GM21737 (cell line): ENCODE measurements at regions not wholly inside any gene's neighbourhood (a gene's known extent, or its start where the extent isn't known, plus 50 kb on each side); places are given as distances from the start of the nearest gene placed in this dataset.

Experiments used
- ATAC-seq: cut with Tn5 transposase; IDR thresholded peaks from one replicate; pipeline ENCODE4 v1.9.1; 2021; ENCODE audit warnings: mild to moderate bottlenecking, moderate library complexity; ENCODE audit not compliant: unreplicated experiment

GRCh38 chr10:25661632-25662031 is 272.4 kb upstream of the MYO3A start:
- ATAC-seq = no peak

- no peak for ATAC-seq
Measured at GRCh38 chr10:25666276-25666675, 267.8 kb upstream of the MYO3A start.

GRCh38 chr10:25675204-25675603 is 258.8 kb upstream of the MYO3A start:
- no peak for ATAC-seq

GRCh38 chr10:25675615-25676014 is 258.4 kb upstream of the MYO3A start:
- no peak for ATAC-seq

GRCh38 chr10:25678220-25678619 is 255.8 kb upstream of the MYO3A start:
- no peak for ATAC-seq

- no peak for ATAC-seq
Measured at GRCh38 chr10:25678666-25679065, 255.4 kb upstream of the MYO3A start.

- ATAC-seq = no peak
Measured at GRCh38 chr10:25682203-25682851, 251.7 kb upstream of the MYO3A start.

- ATAC-seq = no peak
Measured at GRCh38 chr10:25683344-25683743, 250.7 kb upstream of the MYO3A start.

GRCh38 chr10:25687521-25687920 is 246.5 kb upstream of the MYO3A start:
- ATAC-seq = no peak

GRCh38 chr10:25689346-25690100 is 244.5 kb upstream of the MYO3A start:
- ATAC-seq = no peak

- ATAC-seq = no peak
Measured at GRCh38 chr10:25692761-25693160, 241.3 kb upstream of the MYO3A start.

GRCh38 chr10:25694206-25694933 is 239.7 kb upstream of the MYO3A start:
- no peak for ATAC-seq

- no peak for ATAC-seq
Measured at GRCh38 chr10:25694971-25695370, 239.1 kb upstream of the MYO3A start.

- ATAC-seq = no peak
Measured at GRCh38 chr10:25695586-25695985, 238.4 kb upstream of the MYO3A start.

- no peak for ATAC-seq
Measured at GRCh38 chr10:25696013-25696708, 237.9 kb upstream of the MYO3A start.

GRCh38 chr10:25697412-25697811 is 236.6 kb upstream of the MYO3A start:
- ATAC-seq = no peak

GRCh38 chr10:25698638-25699037 is 235.4 kb upstream of the MYO3A start:
- no peak for ATAC-seq

- ATAC-seq = no peak
Measured at GRCh38 chr10:25699631-25700030, 234.4 kb upstream of the MYO3A start.

GRCh38 chr10:25701652-25702051 is 232.4 kb upstream of the MYO3A start:
- ATAC-seq = no peak

GRCh38 chr10:25704622-25705021 is 229.4 kb upstream of the MYO3A start:
- no peak for ATAC-seq

GRCh38 chr10:25707572-25707971 is 226.5 kb upstream of the MYO3A start:
- ATAC-seq = no peak
